ENCODE measurements at regions not wholly inside any gene's neighbourhood (a gene's known extent, or its start where the extent isn't known, plus 50 kb on each side); places are given as distances from the start of the nearest gene placed in this dataset.

DNA sequence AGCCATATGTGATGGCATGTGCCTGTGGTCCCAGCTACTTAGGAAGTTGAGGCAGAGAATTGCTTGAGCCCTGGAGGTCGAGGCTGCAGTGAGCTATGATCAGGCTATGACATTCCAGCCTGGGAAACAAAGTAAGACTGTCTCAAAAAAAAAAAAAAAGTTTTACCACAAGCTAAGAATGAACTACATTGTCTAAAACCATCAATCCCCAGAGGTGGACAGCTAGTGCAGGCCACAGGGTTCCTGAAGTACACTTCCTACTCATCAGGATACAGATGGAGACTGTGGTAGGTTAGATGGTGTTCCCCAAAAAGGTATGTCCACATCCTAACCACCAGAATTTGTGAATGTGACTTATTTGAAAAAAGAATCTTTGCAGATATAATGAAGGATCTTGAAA, 63.5 kb upstream of the DOCK9 start:
- TF ChIP-seq, protein P1, sequence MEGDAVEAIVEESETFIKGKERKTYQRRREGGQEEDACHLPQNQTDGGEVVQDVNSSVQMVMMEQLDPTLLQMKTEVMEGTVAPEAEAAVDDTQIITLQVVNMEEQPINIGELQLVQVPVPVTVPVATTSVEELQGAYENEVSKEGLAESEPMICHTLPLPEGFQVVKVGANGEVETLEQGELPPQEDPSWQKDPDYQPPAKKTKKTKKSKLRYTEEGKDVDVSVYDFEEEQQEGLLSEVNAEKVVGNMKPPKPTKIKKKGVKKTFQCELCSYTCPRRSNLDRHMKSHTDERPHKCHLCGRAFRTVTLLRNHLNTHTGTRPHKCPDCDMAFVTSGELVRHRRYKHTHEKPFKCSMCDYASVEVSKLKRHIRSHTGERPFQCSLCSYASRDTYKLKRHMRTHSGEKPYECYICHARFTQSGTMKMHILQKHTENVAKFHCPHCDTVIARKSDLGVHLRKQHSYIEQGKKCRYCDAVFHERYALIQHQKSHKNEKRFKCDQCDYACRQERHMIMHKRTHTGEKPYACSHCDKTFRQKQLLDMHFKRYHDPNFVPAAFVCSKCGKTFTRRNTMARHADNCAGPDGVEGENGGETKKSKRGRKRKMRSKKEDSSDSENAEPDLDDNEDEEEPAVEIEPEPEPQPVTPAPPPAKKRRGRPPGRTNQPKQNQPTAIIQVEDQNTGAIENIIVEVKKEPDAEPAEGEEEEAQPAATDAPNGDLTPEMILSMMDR (IDR thresholded peaks at IDR 0.05): no peak
- no peak for TF ChIP-seq EP300 (IDR thresholded peaks at IDR 0.05)
